CD1c-positive myeloid dendritic cell (primary cell): ENCODE measurements at regions not wholly inside any gene's neighbourhood (a gene's known extent, or its start where the extent isn't known, plus 50 kb on each side); places are given as distances from the start of the nearest gene placed in this dataset.

ENCODE experiments used
- DNase-seq: peaks from one replicate; pipeline ENCODE4 v3.0.0-alpha.2; 2016; ENCODE audit errors: extremely low spot score

DNA sequence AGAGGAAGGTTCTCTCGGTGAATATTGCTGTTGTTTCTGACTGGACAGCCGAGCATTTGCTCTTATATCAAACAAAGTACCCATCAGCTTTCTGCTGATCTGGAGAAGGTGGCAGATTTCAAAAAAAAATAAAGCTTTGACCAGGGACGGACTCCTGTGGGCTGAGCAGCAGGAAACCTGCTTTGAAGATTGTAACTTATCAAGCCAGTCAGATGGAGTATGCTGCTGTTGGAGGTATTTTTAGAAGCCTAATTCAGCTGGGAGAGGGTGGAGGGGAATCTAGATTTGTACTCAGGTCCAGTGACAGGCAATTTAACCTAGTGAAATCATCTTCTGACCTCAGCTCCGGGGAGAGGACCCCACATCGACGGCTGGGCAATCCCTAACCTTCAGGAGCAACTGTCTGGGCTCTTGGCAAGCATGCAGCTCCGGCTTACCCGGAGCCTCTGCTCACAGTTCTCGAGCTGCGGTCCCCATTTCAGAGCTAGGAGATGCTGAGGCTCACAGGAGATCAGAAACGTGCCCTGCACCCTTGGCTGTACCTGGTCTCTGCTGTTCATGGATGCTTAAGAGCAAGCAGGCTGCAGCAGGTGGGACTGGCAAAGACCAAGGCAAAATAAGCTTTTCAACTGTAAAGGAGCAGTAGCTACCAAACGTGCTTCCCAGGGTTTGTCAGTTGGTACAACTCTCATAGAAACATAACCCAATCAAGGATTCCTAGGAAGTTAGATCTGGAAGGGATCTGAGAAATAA lies 89.3 kb upstream of the ST8SIA2 start:
- DNase-seq, result no peak

DNA sequence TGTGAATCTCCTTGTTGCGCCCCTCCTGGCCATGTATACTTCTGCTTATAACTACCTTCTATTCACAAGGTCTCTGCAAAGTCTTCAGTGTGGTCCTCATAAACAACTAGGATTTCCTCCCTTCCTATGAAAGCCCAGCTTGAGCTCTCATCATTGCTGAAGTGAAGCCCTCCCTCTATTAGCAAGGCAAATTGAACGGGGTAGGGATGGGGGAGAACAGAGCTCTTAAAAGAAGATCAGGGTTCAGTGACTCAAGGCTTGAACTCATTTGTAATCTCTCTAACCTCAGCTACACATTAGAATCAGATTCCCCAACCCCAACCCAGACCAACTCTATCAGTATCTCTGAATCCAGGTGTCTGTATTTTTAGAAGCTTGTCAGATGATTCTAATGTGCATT lies 88.3 kb upstream of the ST8SIA2 start:
- DNase-seq, result no peak

GRCh38 chr15:92306663-92307062 lies 87.0 kb upstream of the ST8SIA2 start:
- no peak for DNase-seq

- DNase-seq, result no peak
These were observed 78.5 kb upstream of the ST8SIA2 start for GRCh38 chr15:92315144-92315543.

DNA sequence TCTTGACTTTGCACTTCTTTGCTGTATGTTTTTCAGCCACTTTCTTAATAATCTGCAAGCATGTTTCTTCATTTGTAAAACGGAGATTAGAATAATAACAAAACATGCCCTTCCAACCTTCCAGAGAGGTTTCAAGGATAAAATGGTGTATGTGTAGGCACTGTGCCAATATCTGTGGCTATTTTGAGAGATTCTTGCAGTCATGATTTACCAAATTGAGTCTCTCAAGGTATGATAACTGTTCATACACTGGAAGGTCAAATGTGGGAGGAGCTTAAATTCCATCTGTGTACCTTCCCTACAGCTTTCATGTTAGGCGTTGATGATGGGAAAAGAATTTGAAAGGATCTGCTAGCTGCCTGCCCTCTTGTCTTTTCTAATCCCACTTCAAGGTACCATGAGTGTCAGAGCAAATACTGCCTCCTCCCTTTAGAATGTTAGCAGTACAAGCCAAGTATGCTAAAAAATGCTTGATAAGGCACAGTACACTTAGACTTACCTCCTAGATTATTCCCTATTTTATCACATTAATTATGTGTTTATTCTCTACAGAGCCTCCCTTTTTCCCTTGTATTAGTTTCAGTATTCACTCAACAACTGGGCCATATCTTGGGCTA lies 78.0 kb upstream of the ST8SIA2 start:
- DNase-seq, result no peak

- no peak for DNase-seq
These were observed 76.9 kb upstream of the ST8SIA2 start for GRCh38 chr15:92316586-92317295.

GRCh38 chr15:92320012-92320699 lies 73.5 kb upstream of the ST8SIA2 start:
- DNase-seq, result no peak

DNA sequence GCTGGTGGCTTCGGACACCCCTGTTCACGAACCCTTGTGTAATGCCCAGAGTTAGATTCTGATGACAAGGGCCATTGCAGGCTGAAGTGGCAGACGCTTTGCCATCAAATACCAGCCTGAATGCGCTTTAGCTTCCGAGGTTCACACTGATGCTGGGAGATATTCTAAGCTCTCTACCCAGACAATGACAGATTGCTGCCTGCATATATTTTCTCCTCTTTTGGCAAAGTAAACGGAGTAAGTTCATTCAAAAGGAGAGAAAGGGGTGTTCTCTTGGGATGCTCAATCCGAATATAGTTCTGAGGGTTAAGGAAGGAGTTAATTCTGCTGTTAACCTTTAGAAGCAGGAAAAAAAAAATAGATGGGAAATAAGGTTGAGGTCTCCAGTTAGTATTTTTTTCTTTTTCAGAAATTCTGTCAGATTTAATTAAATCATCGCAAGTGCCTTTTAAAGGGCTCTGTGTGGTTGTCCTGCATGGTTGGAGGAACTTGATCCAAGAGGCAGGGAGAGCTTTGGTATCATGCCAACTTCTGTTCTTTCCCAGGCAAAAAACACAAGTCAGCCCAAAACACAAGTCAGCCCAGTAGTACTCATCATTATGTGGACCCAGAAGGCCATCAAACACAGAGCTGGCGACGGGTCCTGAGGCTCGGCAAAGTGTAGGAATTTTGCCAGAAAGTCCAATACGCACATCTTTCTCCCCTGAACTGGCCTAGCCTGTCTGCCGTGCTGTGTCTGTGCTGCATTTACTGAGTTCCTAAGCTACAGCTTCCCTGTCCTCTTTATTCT lies 70.9 kb upstream of the ST8SIA2 start:
- DNase-seq, result no peak

DNA sequence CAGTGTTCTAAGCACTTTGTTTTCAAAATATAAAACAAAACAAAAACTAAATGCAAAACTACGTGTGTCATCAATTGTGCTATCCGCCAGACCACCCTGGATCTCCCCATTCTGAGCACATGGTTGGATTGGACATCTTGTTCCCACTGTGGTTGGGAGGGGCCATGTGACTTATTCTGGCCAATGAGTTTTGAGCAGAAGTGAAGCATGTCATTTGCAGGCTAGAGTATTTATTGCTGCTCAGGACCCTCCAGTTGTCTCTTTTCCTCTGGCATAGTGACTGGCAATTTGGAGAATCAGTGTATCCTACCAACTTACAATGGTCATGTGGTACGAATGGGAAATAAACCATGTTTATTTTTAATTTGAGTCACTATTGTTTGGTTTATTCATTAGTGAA lies 70.2 kb upstream of the ST8SIA2 start:
- no peak for DNase-seq

DNA sequence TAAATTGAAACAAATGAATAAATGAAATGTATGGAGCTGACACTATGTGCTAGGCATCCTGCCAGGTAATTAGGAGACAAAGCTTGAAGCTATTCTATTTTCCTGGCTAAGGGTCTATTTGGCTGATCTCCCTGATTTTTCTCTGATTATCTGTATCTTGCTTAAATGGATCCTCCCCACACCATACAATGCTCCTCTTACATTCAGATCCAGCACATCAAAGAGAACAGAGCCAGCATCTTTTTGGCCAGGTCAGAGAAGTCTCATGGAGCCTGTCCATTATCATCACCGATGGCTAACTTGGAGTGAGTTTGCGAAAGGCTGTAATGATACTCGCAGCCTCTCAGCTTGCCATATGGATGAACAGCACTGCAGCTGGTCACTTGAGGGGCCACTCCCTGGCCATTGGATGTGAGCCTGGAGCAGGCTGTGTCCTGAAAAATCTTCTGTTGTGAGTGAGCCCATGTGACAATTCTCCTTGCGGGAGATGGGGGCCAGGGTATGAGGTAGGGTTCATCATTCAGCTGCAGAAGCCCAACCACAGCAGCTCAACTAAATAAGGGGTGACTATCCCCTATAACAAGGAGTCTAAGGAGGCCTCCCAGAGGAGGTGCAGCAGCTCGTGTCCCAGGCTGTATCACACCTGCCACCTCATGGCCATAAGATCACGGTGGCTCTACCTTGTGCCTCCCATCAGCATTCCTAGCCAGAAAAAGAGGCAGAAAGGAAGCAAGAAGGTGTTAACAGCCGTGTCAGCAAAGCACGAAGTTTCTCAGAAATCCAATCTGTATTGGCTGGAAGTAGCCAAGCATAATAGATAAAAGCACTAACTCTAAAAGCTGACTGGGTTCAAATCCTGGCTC lies 69.3 kb upstream of the ST8SIA2 start:
- DNase-seq, result no peak

- DNase-seq, result no peak
These were observed 67.4 kb upstream of the ST8SIA2 start for GRCh38 chr15:92326236-92326635.

- DNase-seq, result no peak
These were observed 66.6 kb upstream of the ST8SIA2 start for GRCh38 chr15:92327033-92327432.

GRCh38 chr15:92328207-92328606 lies 65.5 kb upstream of the ST8SIA2 start:
- DNase-seq, result no peak

- no peak for DNase-seq
These were observed 61.4 kb upstream of the ST8SIA2 start for GRCh38 chr15:92332125-92332899.

- no peak for DNase-seq
These were observed 60.0 kb upstream of the ST8SIA2 start for GRCh38 chr15:92333709-92334108.

DNA sequence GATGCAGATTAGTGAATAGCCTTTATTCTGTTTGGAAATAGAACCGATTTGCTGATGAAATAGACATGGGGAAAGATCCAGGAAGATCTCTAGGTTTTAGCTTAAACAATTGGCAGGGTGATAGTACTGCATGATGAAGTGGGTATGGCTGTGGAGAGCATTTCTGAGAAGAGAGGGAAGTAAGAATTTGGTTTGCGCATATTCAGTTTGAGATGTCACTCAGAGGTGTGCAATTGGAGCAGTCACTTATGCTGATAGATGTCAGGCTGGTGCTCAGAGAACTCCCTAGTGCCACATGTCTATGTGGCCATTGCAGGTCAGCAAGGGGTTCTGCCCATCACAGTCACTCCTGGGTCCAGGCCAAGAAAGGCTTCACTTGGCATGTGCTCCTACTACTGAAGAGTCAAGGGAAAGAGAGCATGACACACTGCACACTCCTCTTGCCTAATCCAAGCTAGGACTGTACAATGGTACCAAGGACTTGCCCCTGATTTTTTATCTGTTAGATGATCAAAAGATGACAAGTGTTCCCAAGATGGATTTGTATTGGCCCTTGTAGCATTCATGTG lies 57.2 kb upstream of the ST8SIA2 start:
- no peak for DNase-seq

GRCh38 chr15:92339361-92339760 lies 54.3 kb upstream of the ST8SIA2 start:
- no peak for DNase-seq
